Activated B cell treated with CpG ODN at 0.5 μM for 24 hours (primary cell): ENCODE measurements at regions not wholly inside any gene's neighbourhood (a gene's known extent, or its start where the extent isn't known, plus 50 kb on each side); places are given as distances from the start of the nearest gene placed in this dataset.

Experiments used
- ATAC-seq: fragments of 200-7000 bp; cut with Tn5 transposase; one replicate; pipeline ENCODE4 v1.10.0; 2021; ENCODE audit warnings: low read depth, mild to moderate bottlenecking, moderate library complexity
- CTCF ChIA-PET: fragments of 350-600 bp; sonication (Branson Sonifier 250); formaldehyde crosslinking; loops from one replicate; lab custom pipeline; 2021; ENCODE audit warnings: antibody characterized with exemption; lab: Charles Lee
- POLR2A ChIA-PET: fragments of 350-600 bp; sonication (Branson Sonifier 250); formaldehyde crosslinking; loops from one replicate; lab custom pipeline; 2021; ENCODE audit warnings: antibody characterized with exemption; lab: Charles Lee
- DNase-seq: peaks from one replicate; pipeline ENCODE4 v3.0.0; 2022
- H3K27ac Mint-ChIP-seq: one replicate; pipeline ENCODE4 v1.8.0; 2020; ENCODE audit warnings: mixed read lengths
- H3K27me3 Mint-ChIP-seq: one replicate; pipeline ENCODE4 v1.8.0; 2021; ENCODE audit warnings: mixed read lengths
- H3K36me3 Mint-ChIP-seq: one replicate; pipeline ENCODE4 v1.8.0; 2021; ENCODE audit warnings: low read depth, mixed read lengths
- H3K4me1 Mint-ChIP-seq: one replicate; pipeline ENCODE4 v1.8.0; 2021; ENCODE audit warnings: mixed read lengths
- H3K4me3 Mint-ChIP-seq: one replicate; pipeline ENCODE4 v1.8.0; 2020; ENCODE audit warnings: mild to moderate bottlenecking, mixed read lengths
- H3K9me3 Mint-ChIP-seq: one replicate; pipeline ENCODE4 v1.8.0; 2020; ENCODE audit warnings: mixed read lengths
- intact Hi-C: fragments of 100-400 bp; cut with micrococcal nuclease; formaldehyde crosslinking; loops from one replicate; pipeline ENCODE4 v1.15.1; 2024
- TF ChIP-seq, protein P1 (sequence below): fragments of 200-600 bp; IDR thresholded peaks from one replicate; pipeline ENCODE4 v1.8.0; 2022; ENCODE audit warnings: antibody characterized with exemption, mild to moderate bottlenecking

DNA sequence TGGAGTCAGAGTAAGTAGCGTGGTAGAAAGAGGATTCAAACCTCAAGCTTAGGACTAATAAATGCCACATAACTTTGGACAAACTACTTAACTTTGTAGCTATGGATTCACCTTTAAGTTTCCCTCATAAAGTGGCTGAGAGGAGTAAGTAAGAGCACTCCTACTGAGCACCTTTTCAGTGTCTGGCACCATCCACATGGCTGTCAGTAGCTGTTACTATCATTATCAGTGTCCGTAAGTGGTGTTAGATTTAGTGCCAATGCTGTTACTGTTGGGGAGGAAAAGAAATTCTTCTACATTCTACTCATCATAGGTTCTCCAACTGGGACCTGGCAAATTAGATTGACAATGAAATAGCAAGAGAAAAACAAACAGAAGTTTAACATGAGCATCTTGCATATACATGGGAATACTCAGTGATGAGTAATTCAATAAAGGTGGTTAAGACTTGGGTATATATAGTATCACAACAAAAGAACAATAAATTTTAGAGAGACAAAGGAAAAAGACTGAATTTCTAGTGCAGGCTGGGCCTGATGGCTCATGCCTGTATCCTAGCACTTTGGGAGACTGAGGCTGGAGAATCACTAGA is 165.6 kb upstream of the NBEA start:
- ATAC-seq (no peak), DNase-seq (no peak)
- H3K4me1 Mint-ChIP-seq = no peaks in the 10 kb centered on the region
- intact Hi-C loops = no loop called here
- POLR2A ChIA-PET = no interaction called here
- H3K27me3 Mint-ChIP-seq = no peaks in the 10 kb centered on the region
- H3K9me3 Mint-ChIP-seq = peaks cover 3% of the 10 kb centered on the region
- no peaks in the 10 kb centered on the region for H3K36me3 Mint-ChIP-seq
- TF ChIP-seq, protein P1, sequence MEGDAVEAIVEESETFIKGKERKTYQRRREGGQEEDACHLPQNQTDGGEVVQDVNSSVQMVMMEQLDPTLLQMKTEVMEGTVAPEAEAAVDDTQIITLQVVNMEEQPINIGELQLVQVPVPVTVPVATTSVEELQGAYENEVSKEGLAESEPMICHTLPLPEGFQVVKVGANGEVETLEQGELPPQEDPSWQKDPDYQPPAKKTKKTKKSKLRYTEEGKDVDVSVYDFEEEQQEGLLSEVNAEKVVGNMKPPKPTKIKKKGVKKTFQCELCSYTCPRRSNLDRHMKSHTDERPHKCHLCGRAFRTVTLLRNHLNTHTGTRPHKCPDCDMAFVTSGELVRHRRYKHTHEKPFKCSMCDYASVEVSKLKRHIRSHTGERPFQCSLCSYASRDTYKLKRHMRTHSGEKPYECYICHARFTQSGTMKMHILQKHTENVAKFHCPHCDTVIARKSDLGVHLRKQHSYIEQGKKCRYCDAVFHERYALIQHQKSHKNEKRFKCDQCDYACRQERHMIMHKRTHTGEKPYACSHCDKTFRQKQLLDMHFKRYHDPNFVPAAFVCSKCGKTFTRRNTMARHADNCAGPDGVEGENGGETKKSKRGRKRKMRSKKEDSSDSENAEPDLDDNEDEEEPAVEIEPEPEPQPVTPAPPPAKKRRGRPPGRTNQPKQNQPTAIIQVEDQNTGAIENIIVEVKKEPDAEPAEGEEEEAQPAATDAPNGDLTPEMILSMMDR = no peak
- no peak overlapping the region for H3K4me3 Mint-ChIP-seq
- CTCF ChIA-PET = no interaction called here
- H3K27ac Mint-ChIP-seq = no peak overlapping the region

DNA sequence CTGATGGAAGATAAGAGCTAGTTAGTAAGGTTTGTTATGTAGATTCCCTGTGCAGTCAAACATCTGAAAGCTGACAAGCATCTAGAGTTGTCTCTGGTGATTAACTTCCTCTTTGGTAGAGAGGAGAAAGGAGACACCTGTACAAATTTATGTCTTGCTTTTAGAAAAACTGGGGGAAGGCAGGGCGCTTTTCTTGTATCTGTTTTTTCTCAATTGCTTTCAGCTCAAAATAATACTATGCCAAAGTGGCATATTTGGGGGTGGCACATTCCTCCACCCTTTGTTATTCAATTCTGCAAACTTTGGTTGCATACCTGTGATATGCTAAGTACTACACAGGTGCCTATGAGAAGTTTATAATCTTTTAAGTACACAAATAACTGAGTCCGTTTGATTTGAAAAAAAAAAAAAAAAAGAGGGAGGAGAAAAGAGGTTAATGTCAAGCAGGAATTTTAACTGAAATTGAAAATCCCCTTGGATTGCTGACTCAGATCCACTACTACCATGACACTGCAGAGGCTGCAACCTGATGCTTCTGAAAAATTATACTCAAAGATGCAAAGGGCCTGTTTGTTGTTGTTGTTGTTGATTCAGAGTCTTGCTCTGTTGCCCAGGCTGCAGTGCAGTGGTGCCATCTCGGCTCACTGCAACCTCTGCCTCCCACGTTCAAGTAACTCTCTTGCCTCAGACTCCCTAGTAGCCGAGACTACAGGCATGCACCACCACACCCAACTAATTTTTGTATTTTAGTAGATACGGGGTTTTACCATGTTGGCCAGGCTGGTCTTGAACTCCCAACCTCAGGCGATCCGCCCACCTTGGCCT is 164.8 kb upstream of the NBEA start:
- TF ChIP-seq, protein P1 = no peak
- H3K9me3 Mint-ChIP-seq = peaks cover 3% of the 10 kb centered on the region
- no peaks in the 10 kb centered on the region for H3K27me3 Mint-ChIP-seq
- intact Hi-C loops = no loop called here
- no peak for ATAC-seq
- no peaks in the 10 kb centered on the region for H3K4me1 Mint-ChIP-seq
- ChIA-PET POLR2A (no interaction called here), CTCF (no interaction called here)
- H3K27ac Mint-ChIP-seq = no peak overlapping the region
- no peak overlapping the region for H3K4me3 Mint-ChIP-seq
- no peaks in the 10 kb centered on the region for H3K36me3 Mint-ChIP-seq
- DNase-seq = no peak

DNA sequence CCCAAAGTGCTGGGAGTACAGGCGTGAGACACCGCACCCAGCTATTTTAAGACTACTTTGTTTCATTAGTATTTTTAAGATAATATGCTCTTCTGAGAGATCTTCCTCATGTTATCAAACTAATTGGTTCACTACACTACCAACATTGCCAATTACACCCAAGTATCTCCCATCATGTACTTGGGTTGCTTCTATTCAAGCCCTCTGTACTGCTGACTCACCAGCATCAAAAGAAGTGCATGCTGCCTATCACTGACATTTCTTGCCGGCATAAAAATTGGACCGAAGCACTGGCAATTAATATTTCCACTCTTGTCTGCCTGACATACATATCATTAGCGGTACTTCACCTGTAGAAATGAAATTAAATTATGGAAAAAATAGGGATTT is 164.2 kb upstream of the NBEA start:
- Mint-ChIP-seq H3K27me3 (no peaks in the 10 kb centered on the region), H3K36me3 (no peaks in the 10 kb centered on the region), H3K4me1 (no peaks in the 10 kb centered on the region), H3K27ac (no peak overlapping the region), H3K9me3 (peaks cover 3% of the 10 kb centered on the region), H3K4me3 (no peak overlapping the region)
- DNase-seq (no peak), ATAC-seq (no peak)
- ChIA-PET CTCF (no interaction called here), POLR2A (no interaction called here)
- intact Hi-C loops = no loop called here
- TF ChIP-seq, protein P1 = no peak

DNA sequence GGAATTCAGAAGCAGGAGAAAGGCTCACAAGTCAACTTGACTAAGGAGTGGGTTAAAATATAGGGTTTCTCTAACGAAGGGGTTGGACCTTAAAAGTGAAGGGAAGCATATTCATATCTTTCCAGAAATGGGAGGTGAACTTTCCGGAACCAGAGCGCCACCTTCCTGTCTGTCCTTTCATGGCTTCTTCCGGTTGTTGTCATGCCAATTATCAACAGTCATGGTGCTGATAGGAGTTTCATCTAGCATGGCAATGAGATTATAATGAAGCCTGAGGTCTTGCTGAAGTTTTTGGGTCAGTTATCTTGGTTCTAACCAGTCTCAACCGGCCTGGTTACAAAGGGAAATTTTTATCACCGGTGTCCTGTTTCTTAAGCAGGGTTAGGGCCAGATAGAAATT is 162.9 kb upstream of the NBEA start:
- no peak for ATAC-seq
- Mint-ChIP-seq H3K9me3 (peaks cover 3% of the 10 kb centered on the region), H3K27ac (no peak overlapping the region), H3K36me3 (no peaks in the 10 kb centered on the region), H3K4me3 (no peak overlapping the region), H3K4me1 (no peaks in the 10 kb centered on the region), H3K27me3 (no peaks in the 10 kb centered on the region)
- TF ChIP-seq, protein P1 = no peak
- ChIA-PET CTCF (no interaction called here), POLR2A (no interaction called here)
- intact Hi-C loops = no loop called here
- DNase-seq = no peak

DNA sequence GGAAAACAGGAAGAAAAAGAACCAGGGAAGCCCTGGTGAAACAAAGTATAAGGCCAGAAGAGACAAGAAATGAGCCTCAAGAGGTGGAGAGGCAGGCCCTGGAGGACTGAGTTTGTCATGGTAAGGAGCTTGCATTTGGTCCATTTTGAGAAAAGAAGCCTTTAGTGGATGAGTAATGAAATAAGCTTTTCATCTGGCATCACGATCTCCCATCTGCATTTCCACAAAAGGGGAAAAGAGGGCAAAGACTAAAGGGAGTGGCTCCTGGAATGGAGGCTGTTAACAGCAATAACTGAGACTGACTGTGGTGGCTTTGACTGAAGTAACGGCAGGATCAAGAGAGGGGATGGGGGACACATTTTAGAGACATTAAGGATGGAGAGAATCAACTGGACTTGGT is 148.8 kb upstream of the NBEA start:
- ATAC-seq = no peak
- intact Hi-C loops = no loop called here
- no peaks in the 10 kb centered on the region for H3K27me3 Mint-ChIP-seq
- H3K4me1 Mint-ChIP-seq = no peaks in the 10 kb centered on the region
- no peaks in the 10 kb centered on the region for H3K9me3 Mint-ChIP-seq
- H3K4me3 Mint-ChIP-seq = no peak overlapping the region
- no peak for DNase-seq
- no peaks in the 10 kb centered on the region for H3K36me3 Mint-ChIP-seq
- POLR2A ChIA-PET = no interaction called here
- H3K27ac Mint-ChIP-seq = no peak overlapping the region
- TF ChIP-seq, protein P1 = no peak
- CTCF ChIA-PET = no interaction called here
